CD14-positive monocyte (primary cell): ENCODE measurements at regions not wholly inside any gene's neighbourhood (a gene's known extent, or its start where the extent isn't known, plus 50 kb on each side); places are given as distances from the start of the nearest gene placed in this dataset.
A peak's percentile ranks its signal among the peaks of the same experiment; 100 is the strongest.
"Not testable (repeated sequence)": the region's sequence is repeated elsewhere in the genome, so short reads cannot be mapped to it uniquely, and the experiment has no call there.

Source experiments
- DNase-seq, 3 donors: peaks; one replicate each; pipeline ENCODE4 v3.0.0-alpha.2; 2011 to 2022
- H2AFZ ChIP-seq: 2 replicates; pipeline ENCODE4 v1.6.0; 2012; ENCODE audit warnings: mild to moderate bottlenecking, low read depth, low read length, inconsistent platforms; ENCODE audit not compliant: insufficient read depth, poor library complexity, severe bottlenecking
- H3K27ac ChIP-seq, 2 donors: 1 replicate in 1 of 2; 2 replicates in 1 of 2; pipeline ENCODE4 v1.5.1; 2012 to 2013; ENCODE audit warnings: low read length in 2 of 2, control low read depth in 1 of 2, inconsistent platforms in 1 of 2, low read depth in 1 of 2, mild to moderate bottlenecking in 1 of 2
- H3K27me3 ChIP-seq, 2 donors: one replicate each; pipeline versions ENCODE4 v1.6.0 to v1.6.1; 2011 to 2013; ENCODE audit warnings: low read length in 2 of 2; ENCODE audit not compliant: control insufficient read depth in 2 of 2, insufficient read depth in 2 of 2
- H3K36me3 ChIP-seq, 2 donors: replicated peaks in 1 of 2; 1 replicate in 1 of 2; 2 replicates in 1 of 2; pipeline versions ENCODE4 v1.5.1 to v1.6.1; 2012 to 2013; ENCODE audit warnings: low read length in 2 of 2, control low read depth in 1 of 2, inconsistent platforms in 1 of 2, mild to moderate bottlenecking in 1 of 2; ENCODE audit not compliant: insufficient read depth in 2 of 2, control insufficient read depth in 1 of 2
- H3K4me1 ChIP-seq, 2 donors: 1 replicate in 1 of 2; 2 replicates in 1 of 2; pipeline versions ENCODE4 v1.5.1 to v1.6.1; 2012 to 2013; ENCODE audit warnings: low read length in 2 of 2, control low read depth in 1 of 2, inconsistent platforms in 1 of 2, mild to moderate bottlenecking in 1 of 2, moderate library complexity in 1 of 2; ENCODE audit not compliant: insufficient read depth in 2 of 2, control insufficient read depth in 1 of 2
- H3K4me2 ChIP-seq: replicated peaks from 2 replicates; pipeline ENCODE3; 2012; ENCODE audit warnings: low read length, moderate library complexity, mild to moderate bottlenecking; ENCODE audit not compliant: poor library complexity, severe bottlenecking; ENCODE audit errors: extremely low read depth
- H3K4me3 ChIP-seq, 3 experiments: fragments of 200-600 bp in 1 of 3; sonication (generic) in 1 of 3; replicated peaks in 1 of 3; 1 replicate in 2 of 3; 2 replicates in 1 of 3; pipeline ENCODE4 v1.5.1; 2011 to 2013; ENCODE audit warnings: low read length in 3 of 3, mild to moderate bottlenecking in 3 of 3, control low read depth in 2 of 3, low read depth in 2 of 3, inconsistent platforms in 1 of 3, moderate library complexity in 1 of 3
- H3K79me2 ChIP-seq: 2 replicates; pipeline ENCODE4 v1.6.0; 2012; ENCODE audit warnings: mild to moderate bottlenecking, control low read depth, inconsistent platforms, low read length, moderate library complexity; ENCODE audit not compliant: insufficient read depth
- H3K9ac ChIP-seq: 2 replicates; pipeline ENCODE4 v1.6.0; 2017; ENCODE audit warnings: low read length, mild to moderate bottlenecking; ENCODE audit not compliant: insufficient read depth, poor library complexity, severe bottlenecking
- H3K9me3 ChIP-seq, 2 donors: replicated peaks in 1 of 2; 1 replicate in 1 of 2; 2 replicates in 1 of 2; pipeline versions ENCODE4 v1.5.1 to v1.6.1; 2012 to 2013; ENCODE audit warnings: low read length in 2 of 2, control low read depth in 1 of 2; ENCODE audit not compliant: control insufficient read depth in 1 of 2, insufficient read depth in 1 of 2
- H4K20me1 ChIP-seq: 2 replicates; pipeline ENCODE4 v1.6.0; 2012; ENCODE audit warnings: mild to moderate bottlenecking, low read length, control low read depth, moderate library complexity; ENCODE audit not compliant: insufficient read depth
- H3K27ac Mint-ChIP-seq, 7 donors: one replicate each; pipeline ENCODE4 v1.8.0; 2020; ENCODE audit warnings: mild to moderate bottlenecking in 7 of 7, mixed read lengths in 7 of 7, moderate library complexity in 6 of 7, inconsistent platforms in 2 of 7
- H3K27me3 Mint-ChIP-seq, 3 donors: one replicate each; pipeline ENCODE4 v1.8.0; 2021 to 2022; ENCODE audit warnings: low read depth in 3 of 3, mild to moderate bottlenecking in 3 of 3, mixed read lengths in 3 of 3, moderate library complexity in 3 of 3, inconsistent platforms in 1 of 3
- H3K36me3 Mint-ChIP-seq, 2 donors: one replicate each; pipeline ENCODE4 v1.8.0; 2020; ENCODE audit warnings: mixed read lengths in 2 of 2, inconsistent platforms in 1 of 2, mild to moderate bottlenecking in 1 of 2
- H3K4me1 Mint-ChIP-seq: one replicate; pipeline ENCODE4 v1.8.0; 2020; ENCODE audit warnings: mild to moderate bottlenecking, mixed read lengths
- H3K4me3 Mint-ChIP-seq, 2 donors: one replicate each; pipeline ENCODE4 v1.8.0; 2020; ENCODE audit warnings: mild to moderate bottlenecking in 2 of 2, mixed read lengths in 2 of 2, moderate library complexity in 1 of 2
- H3K9me3 Mint-ChIP-seq, 7 donors: one replicate each; pipeline ENCODE4 v1.8.0; 2020 to 2022; ENCODE audit warnings: mixed read lengths in 7 of 7, mild to moderate bottlenecking in 6 of 7, moderate library complexity in 6 of 7, inconsistent platforms in 2 of 7
- WGBS: methylation state at CpG from one replicate; pipeline ENCODE4 v1.1.5; 2013; ENCODE audit warnings: missing lambda C conversion rate; ENCODE audit not compliant: insufficient coverage; 5-methylcytosine and 5-hydroxymethylcytosine counted together
- intact Hi-C, 2 donors: fragments of 100-400 bp; cut with micrococcal nuclease; formaldehyde crosslinking; loops; one replicate each; pipeline versions ENCODE4 v1.15.0 to v1.15.1; 2023
- TF ChIP-seq, protein P1 (sequence below): fragments of 200-600 bp; IDR thresholded peaks from one replicate; pipeline ENCODE4 v1.8.0; 2022; ENCODE audit warnings: antibody characterized with exemption, mild to moderate bottlenecking

- H3K4me3 ChIP-seq = no peak overlapping the region
- H3K27me3 Mint-ChIP-seq = peaks cover 3 to 5% (median 3%) of the 10 kb centered on the region in 3 donors
- H2AFZ ChIP-seq = no peak overlapping the region
- WGBS = 52% methylated on average over 3 of the region's 4 CpGs
- DNase-seq = no peak
- no peaks in the 10 kb centered on the region for H3K27me3 ChIP-seq
- H3K9me3 Mint-ChIP-seq = peaks cover 0 to 3% (median 0%) of the 10 kb centered on the region in 7 donors
- H3K4me2 ChIP-seq = no peak overlapping the region
- no peak overlapping the region for H3K27ac ChIP-seq
- no peaks in the 10 kb centered on the region for H3K36me3 ChIP-seq
- intact Hi-C loops = no loop called here
- no peaks in the 10 kb centered on the region for H3K9me3 ChIP-seq
- H3K79me2 ChIP-seq = no peaks in the 10 kb centered on the region
- H3K4me3 Mint-ChIP-seq = no peak overlapping the region
- no peaks in the 10 kb centered on the region for H3K36me3 Mint-ChIP-seq
- no peaks in the 10 kb centered on the region for H4K20me1 ChIP-seq
- H3K9ac ChIP-seq = no peak overlapping the region
- peaks cover 14% of the 10 kb centered on the region for H3K4me1 Mint-ChIP-seq
- TF ChIP-seq, protein P1, sequence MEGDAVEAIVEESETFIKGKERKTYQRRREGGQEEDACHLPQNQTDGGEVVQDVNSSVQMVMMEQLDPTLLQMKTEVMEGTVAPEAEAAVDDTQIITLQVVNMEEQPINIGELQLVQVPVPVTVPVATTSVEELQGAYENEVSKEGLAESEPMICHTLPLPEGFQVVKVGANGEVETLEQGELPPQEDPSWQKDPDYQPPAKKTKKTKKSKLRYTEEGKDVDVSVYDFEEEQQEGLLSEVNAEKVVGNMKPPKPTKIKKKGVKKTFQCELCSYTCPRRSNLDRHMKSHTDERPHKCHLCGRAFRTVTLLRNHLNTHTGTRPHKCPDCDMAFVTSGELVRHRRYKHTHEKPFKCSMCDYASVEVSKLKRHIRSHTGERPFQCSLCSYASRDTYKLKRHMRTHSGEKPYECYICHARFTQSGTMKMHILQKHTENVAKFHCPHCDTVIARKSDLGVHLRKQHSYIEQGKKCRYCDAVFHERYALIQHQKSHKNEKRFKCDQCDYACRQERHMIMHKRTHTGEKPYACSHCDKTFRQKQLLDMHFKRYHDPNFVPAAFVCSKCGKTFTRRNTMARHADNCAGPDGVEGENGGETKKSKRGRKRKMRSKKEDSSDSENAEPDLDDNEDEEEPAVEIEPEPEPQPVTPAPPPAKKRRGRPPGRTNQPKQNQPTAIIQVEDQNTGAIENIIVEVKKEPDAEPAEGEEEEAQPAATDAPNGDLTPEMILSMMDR = no peak
- H3K4me1 ChIP-seq = no peaks in the 10 kb centered on the region
- no peak overlapping the region for H3K27ac Mint-ChIP-seq
Observed at GRCh38 chr1:53398091-53398490, 61.1 kb upstream of the DMRTB1 start.

DNA sequence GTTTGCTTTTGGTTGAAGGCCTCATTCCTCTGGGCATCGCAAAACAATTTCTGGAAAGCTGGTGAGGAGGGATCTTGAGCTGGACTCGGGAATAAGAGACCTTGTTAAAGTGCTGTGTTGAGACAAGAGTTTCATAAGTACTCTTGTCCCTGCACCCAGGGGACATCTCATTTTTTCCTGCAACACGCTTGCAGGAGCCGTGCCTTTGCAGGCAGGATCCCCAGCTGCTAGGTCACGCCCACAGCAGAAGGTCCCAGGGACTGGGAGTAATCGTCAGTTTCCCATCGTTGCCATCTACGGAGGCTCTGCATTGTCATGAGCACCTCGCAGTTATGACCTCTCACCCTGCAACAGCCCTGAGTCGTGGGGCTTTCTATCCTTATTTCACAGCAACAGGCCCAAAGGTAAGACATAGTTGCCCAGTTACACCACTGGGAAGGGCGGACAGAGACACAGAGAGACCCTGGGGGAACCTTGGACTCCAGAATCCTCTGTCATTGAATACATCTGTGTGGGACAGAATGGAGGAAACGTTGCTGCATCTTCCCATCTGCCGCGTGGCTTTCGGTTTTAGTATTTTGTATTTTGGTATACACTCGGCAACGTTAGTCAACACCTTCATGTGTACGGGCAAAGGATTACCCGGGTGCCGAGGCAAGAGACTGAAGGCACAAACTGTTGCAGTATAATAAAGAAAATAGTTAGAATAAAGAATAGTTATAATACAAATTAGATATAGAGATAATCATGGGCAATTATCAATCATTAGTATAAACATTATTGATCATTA is 60.4 kb upstream of the DMRTB1 start:
- TF ChIP-seq, protein P1 = no peak
- no peak overlapping the region for H3K4me2 ChIP-seq
- intact Hi-C loops = no loop called here
- H3K27me3 ChIP-seq = no peaks in the 10 kb centered on the region
- H4K20me1 ChIP-seq = no peaks in the 10 kb centered on the region
- H3K36me3 ChIP-seq = no peaks in the 10 kb centered on the region
- no peaks in the 10 kb centered on the region for H3K9me3 ChIP-seq
- H3K4me3 ChIP-seq = no peak overlapping the region
- no peaks in the 10 kb centered on the region for H3K79me2 ChIP-seq
- Mint-ChIP-seq H3K36me3 (no peaks in the 10 kb centered on the region), H3K9me3 (peaks cover 0 to 3% (median 0%) of the 10 kb centered on the region in 7 donors), H3K27me3 (peaks cover 3 to 5% (median 3%) of the 10 kb centered on the region in 3 donors), H3K4me1 (peaks cover 12% of the 10 kb centered on the region), H3K4me3 (no peak overlapping the region), H3K27ac (no peak overlapping the region)
- H2AFZ ChIP-seq = no peak overlapping the region
- H3K27ac ChIP-seq = no peak overlapping the region
- peak overlapping the region; percentile 8 for H3K9ac ChIP-seq
- no peak for DNase-seq
- H3K4me1 ChIP-seq = no peaks in the 10 kb centered on the region
- WGBS = 93% methylated on average over 10 of the region's 20 CpGs

- H3K4me3 ChIP-seq, DNase-seq, H3K79me2 ChIP-seq, H3K9me3 ChIP-seq, intact Hi-C loops, H3K36me3 Mint-ChIP-seq, H3K4me1 ChIP-seq, H3K36me3 ChIP-seq, H3K27ac ChIP-seq, H3K9me3 Mint-ChIP-seq, H3K27me3 Mint-ChIP-seq, H4K20me1 ChIP-seq, H2AFZ ChIP-seq, H3K27ac Mint-ChIP-seq, H3K4me3 Mint-ChIP-seq, H3K27me3 ChIP-seq, H3K9ac ChIP-seq, H3K4me2 ChIP-seq: not testable (repeated sequence)
- WGBS = 100% methylated on average over 5 of the region's 15 CpGs
- H3K4me1 Mint-ChIP-seq = peaks cover 12% of the 10 kb centered on the region
Observed at GRCh38 chr1:53399370-53400133, 59.6 kb upstream of the DMRTB1 start.
